Glomerular endothelial cell (primary cell): ENCODE measurements at regions not wholly inside any gene's neighbourhood (a gene's known extent, or its start where the extent isn't known, plus 50 kb on each side); places are given as distances from the start of the nearest gene placed in this dataset.

Experiments
- DNase-seq: peaks from one replicate; pipeline ENCODE4 v3.0.0-alpha.2; 2011; ENCODE audit warnings: low read depth, low spot score; ENCODE audit errors: extremely low read depth

- no peak for DNase-seq
Observed at GRCh38 chr10:54903745-54904144, 102.7 kb upstream of the PCDH15 start.

- DNase-seq, result no peak
Observed at GRCh38 chr10:54900584-54900983, 99.6 kb upstream of the PCDH15 start.

GRCh38 chr10:54880996-54881395 lies 80.0 kb upstream of the PCDH15 start:
- no peak for DNase-seq

- DNase-seq, result no peak
Observed at GRCh38 chr10:54869022-54869421, 68.0 kb upstream of the PCDH15 start.

- DNase-seq, result no peak
Observed at GRCh38 chr10:54866666-54867065, 65.6 kb upstream of the PCDH15 start.

GRCh38 chr10:54854843-54855242 lies 53.8 kb upstream of the PCDH15 start:
- no peak for DNase-seq

GRCh38 chr10:54854389-54854788 lies 53.4 kb upstream of the PCDH15 start:
- no peak for DNase-seq

GRCh38 chr10:54853883-54854282 lies 52.9 kb upstream of the PCDH15 start:
- no peak for DNase-seq
